Liver (tissue), 8 donors: ENCODE measurements at regions not wholly inside any gene's neighbourhood (a gene's known extent, or its start where the extent isn't known, plus 50 kb on each side); places are given as distances from the start of the nearest gene placed in this dataset.

Experiments
- DNase-seq: peaks from one replicate; pipeline ENCODE4 v3.0.0-alpha.2; 2017; ENCODE audit warnings: low spot score
- H3K27ac ChIP-seq, 2 donors: one replicate each; pipeline ENCODE4 v1.7.0; 2013; ENCODE audit warnings: inconsistent platforms in 2 of 2, low read length in 2 of 2, control low read depth in 1 of 2, low read depth in 1 of 2, mild to moderate bottlenecking in 1 of 2
- H3K27me3 ChIP-seq, 4 donors: one replicate each; pipeline versions ENCODE4 v1.6.1 to v1.7.0; 2013; ENCODE audit warnings: low read length in 3 of 4, inconsistent platforms in 1 of 4, mild to moderate bottlenecking in 1 of 4, moderate library complexity in 1 of 4; ENCODE audit not compliant: control insufficient read depth in 4 of 4, insufficient read depth in 4 of 4
- H3K36me3 ChIP-seq, 4 donors: one replicate each; pipeline versions ENCODE4 v1.6.1 to v1.7.0; 2013; ENCODE audit warnings: low read length in 3 of 4, mild to moderate bottlenecking in 3 of 4, low read depth in 1 of 4, moderate library complexity in 1 of 4; ENCODE audit not compliant: control insufficient read depth in 4 of 4, insufficient read depth in 3 of 4
- H3K4me1 ChIP-seq, 4 donors: one replicate each; pipeline versions ENCODE4 v1.6.1 to v1.7.0; 2013; ENCODE audit warnings: low read length in 3 of 4, mild to moderate bottlenecking in 3 of 4, moderate library complexity in 1 of 4; ENCODE audit not compliant: control insufficient read depth in 4 of 4, insufficient read depth in 4 of 4
- H3K4me3 ChIP-seq, 3 donors: one replicate each; pipeline versions ENCODE4 v1.6.1 to v1.7.0; 2013; ENCODE audit warnings: low read length in 3 of 3, control low read depth in 1 of 3, low read depth in 1 of 3, mild to moderate bottlenecking in 1 of 3
- H3K9ac ChIP-seq, 2 donors: one replicate each; pipeline ENCODE4 v1.7.0; 2013; ENCODE audit warnings: low read length in 2 of 2, mild to moderate bottlenecking in 2 of 2, moderate library complexity in 2 of 2, control low read depth in 1 of 2, low read depth in 1 of 2
- H3K9me3 ChIP-seq, 4 donors: one replicate each; pipeline versions ENCODE4 v1.6.1 to v1.7.0; 2013; ENCODE audit warnings: low read length in 3 of 4; ENCODE audit not compliant: control insufficient read depth in 4 of 4
- EGR1 ChIP-seq, 2 donors: IDR thresholded peaks; 2 replicates each; pipeline ENCODE4 v1.6.1; 2016 to 2018; ENCODE audit warnings: antibody characterized with exemption in 2 of 2, low read depth in 2 of 2
- FOXA1 ChIP-seq: IDR thresholded peaks from 2 replicates; pipeline ENCODE4 v1.6.1; 2016; ENCODE audit warnings: antibody characterized with exemption
- HNF4A ChIP-seq, 2 donors: conservative IDR thresholded peaks; 2 replicates each; pipeline ENCODE4 v1.6.1; 2016; ENCODE audit warnings: antibody characterized with exemption in 2 of 2, mild to moderate bottlenecking in 2 of 2
- HNF4G ChIP-seq: IDR thresholded peaks from 2 replicates; pipeline ENCODE4 v1.6.1; 2016; ENCODE audit warnings: antibody characterized with exemption
- JUND ChIP-seq, 2 donors: IDR thresholded peaks; 2 replicates each; pipeline ENCODE4 v1.6.1; 2016; ENCODE audit warnings: antibody characterized with exemption in 2 of 2
- NR2F2 ChIP-seq: IDR thresholded peaks from 2 replicates; pipeline ENCODE4 v1.6.1; 2016; ENCODE audit warnings: antibody characterized with exemption
- SP1 ChIP-seq: IDR thresholded peaks from 2 replicates; pipeline ENCODE4 v1.6.1; 2018; ENCODE audit warnings: antibody characterized with exemption, mild to moderate bottlenecking
- TAF1 ChIP-seq: conservative IDR thresholded peaks from 2 replicates; pipeline ENCODE4 v1.6.1; 2016; ENCODE audit warnings: antibody characterized with exemption, mild to moderate bottlenecking
- YY1 ChIP-seq: IDR thresholded peaks from 2 replicates; pipeline ENCODE4 v1.6.1; 2016; ENCODE audit warnings: antibody characterized with exemption, mild to moderate bottlenecking
- WGBS: extraction: QIAGEN DNeasy Blood & Tissue Kit; methylation state at CpG from one replicate; pipeline ENCODE4 v1.1.7; 2013; 5-methylcytosine and 5-hydroxymethylcytosine counted together
- TF ChIP-seq, protein P1 (sequence below): IDR thresholded peaks from 2 replicates; pipeline ENCODE4 v1.6.1; 2016; ENCODE audit warnings: antibody characterized with exemption
- TF ChIP-seq, protein P2 (sequence below): IDR thresholded peaks from 2 replicates; pipeline ENCODE4 v1.6.1; 2016; ENCODE audit warnings: antibody characterized with exemption
- TF ChIP-seq, protein P3 (sequence below): IDR thresholded peaks from 2 replicates; pipeline ENCODE4 v1.6.1; 2016; ENCODE audit warnings: antibody characterized with exemption
- TF ChIP-seq, protein P4 (sequence below): fragments of 150-350 bp; IDR thresholded peaks from 2 replicates; pipeline ENCODE4 v1.5.1; 2017; ENCODE audit warnings: improper control_type of control experiment, low read depth, low read length; ENCODE audit not compliant: missing input control
- TF ChIP-seq, protein P5 (sequence below): IDR thresholded peaks from 2 replicates; pipeline ENCODE4 v1.6.1; 2016; ENCODE audit warnings: antibody characterized with exemption, mild to moderate bottlenecking
- donor health status: healthy.
- donor health status: healthy.
- donor health status: healthy.
- donor health status: healthy.
- donor health status: healthy.

DNA sequence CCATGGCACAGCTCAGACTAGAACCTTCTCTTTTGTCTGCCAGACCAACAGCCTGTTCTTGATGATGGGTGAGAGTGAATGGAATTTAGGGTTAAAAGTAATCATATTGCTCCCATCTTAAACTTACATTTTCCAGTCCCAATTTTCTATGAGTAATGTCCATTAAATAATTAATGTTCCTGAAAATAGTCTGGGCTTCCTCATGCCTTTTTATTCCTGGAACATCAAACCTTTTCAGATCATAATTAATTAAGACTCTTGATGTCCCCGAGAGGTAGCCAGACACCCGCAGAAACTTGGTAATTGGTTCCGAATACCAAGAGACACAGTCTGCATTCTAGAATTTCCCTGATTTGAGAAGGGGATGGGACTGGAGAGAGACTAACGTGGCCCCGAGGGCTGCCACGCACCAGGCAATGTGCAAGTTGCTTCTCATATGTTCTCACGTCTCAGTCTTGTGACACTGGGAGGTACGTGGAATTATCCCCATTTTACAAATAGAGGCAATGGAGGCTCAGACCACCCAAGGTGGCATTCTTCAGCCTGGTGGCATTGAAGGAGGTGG lies 78.6 kb upstream of the TOX2 start:
- no peak overlapping the region for H3K27ac ChIP-seq
- no peak overlapping the region for H3K9ac ChIP-seq
- H3K9me3 ChIP-seq: no peaks in the 10 kb centered on the region
- H3K4me3 ChIP-seq: no peak overlapping the region
- no peaks in the 10 kb centered on the region for H3K27me3 ChIP-seq
- 89% methylated on average over 8 of the region's 8 CpGs for WGBS
- TF ChIP-seq YY1: no peak
- TF ChIP-seq, protein P1, sequence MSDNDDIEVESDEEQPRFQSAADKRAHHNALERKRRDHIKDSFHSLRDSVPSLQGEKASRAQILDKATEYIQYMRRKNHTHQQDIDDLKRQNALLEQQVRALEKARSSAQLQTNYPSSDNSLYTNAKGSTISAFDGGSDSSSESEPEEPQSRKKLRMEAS: no peak
- no peak for TF ChIP-seq SP1
- TF ChIP-seq, protein P2, sequence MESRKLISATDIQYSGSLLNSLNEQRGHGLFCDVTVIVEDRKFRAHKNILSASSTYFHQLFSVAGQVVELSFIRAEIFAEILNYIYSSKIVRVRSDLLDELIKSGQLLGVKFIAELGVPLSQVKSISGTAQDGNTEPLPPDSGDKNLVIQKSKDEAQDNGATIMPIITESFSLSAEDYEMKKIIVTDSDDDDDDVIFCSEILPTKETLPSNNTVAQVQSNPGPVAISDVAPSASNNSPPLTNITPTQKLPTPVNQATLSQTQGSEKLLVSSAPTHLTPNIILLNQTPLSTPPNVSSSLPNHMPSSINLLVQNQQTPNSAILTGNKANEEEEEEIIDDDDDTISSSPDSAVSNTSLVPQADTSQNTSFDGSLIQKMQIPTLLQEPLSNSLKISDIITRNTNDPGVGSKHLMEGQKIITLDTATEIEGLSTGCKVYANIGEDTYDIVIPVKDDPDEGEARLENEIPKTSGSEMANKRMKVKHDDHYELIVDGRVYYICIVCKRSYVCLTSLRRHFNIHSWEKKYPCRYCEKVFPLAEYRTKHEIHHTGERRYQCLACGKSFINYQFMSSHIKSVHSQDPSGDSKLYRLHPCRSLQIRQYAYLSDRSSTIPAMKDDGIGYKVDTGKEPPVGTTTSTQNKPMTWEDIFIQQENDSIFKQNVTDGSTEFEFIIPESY: no peak
- TF ChIP-seq, protein P3, sequence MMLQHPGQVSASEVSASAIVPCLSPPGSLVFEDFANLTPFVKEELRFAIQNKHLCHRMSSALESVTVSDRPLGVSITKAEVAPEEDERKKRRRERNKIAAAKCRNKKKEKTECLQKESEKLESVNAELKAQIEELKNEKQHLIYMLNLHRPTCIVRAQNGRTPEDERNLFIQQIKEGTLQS: no peak
- TF ChIP-seq JUND (IDR thresholded peaks at IDR 0.05): no peak
- no peak for TF ChIP-seq HNF4G
- TF ChIP-seq NR2F2: no peak
- TF ChIP-seq HNF4A (conservative IDR thresholded peaks at IDR 0.05): no peak
- TF ChIP-seq FOXA1: no peak
- no peak for TF ChIP-seq EGR1 (IDR thresholded peaks at IDR 0.05; ENCODE audit: low read depth in 2 of 2)
- DNase-seq: no peak
- no peaks in the 10 kb centered on the region for H3K4me1 ChIP-seq
- no peaks in the 10 kb centered on the region for H3K36me3 ChIP-seq

DNA sequence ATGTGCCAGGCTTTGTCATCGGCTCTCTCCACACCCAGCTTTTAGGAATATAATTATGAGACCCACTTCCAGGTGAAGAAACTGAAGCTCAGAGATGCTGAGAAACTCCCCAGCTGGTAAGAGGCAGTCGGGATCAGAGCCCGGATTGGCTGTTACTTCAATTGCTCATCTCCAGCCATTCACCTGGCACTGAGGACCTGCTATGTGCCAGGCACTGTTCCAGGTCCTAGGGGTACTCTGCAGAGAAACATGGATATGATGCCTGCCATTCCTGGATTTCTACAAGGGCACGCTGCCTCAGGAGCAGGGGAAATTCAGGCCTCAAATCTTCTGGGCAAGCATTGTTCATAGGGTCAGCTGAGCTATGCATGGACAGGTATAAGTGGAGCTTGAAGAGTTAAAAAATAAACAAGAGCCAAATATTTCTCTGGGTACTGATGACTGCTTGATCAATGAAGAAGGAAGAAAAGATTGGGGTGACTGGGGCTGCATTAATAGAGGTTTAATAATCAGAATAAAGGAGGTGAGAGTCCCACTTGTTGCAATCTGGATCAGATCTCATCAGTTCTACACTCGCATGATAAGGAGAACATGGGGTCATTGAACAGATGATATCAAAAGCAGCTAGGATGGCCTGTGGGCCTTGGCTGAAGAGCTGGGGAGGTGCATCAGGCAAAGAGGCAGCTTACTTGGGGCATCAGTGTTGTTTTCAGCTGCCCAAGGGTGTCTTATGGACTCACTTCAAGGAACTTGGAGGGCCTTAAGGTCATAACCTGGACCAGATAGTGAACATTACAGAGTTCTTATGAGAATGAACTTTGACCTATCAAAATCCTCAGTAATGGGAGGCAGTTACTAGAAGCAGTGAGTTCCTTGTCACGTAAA lies 80.9 kb upstream of the TOX2 start:
- H3K36me3 ChIP-seq: no peaks in the 10 kb centered on the region
- no peak overlapping the region for H3K4me3 ChIP-seq
- WGBS: 90% methylated on average over 6 of the region's 6 CpGs
- no peak overlapping the region for H3K9ac ChIP-seq
- no peak overlapping the region for H3K27ac ChIP-seq
- DNase-seq: no peak
- no peaks in the 10 kb centered on the region for H3K27me3 ChIP-seq
- TF ChIP-seq TAF1 (no peak), HNF4G (no peak)
- TF ChIP-seq, protein P3: no peak
- TF ChIP-seq, protein P4, sequence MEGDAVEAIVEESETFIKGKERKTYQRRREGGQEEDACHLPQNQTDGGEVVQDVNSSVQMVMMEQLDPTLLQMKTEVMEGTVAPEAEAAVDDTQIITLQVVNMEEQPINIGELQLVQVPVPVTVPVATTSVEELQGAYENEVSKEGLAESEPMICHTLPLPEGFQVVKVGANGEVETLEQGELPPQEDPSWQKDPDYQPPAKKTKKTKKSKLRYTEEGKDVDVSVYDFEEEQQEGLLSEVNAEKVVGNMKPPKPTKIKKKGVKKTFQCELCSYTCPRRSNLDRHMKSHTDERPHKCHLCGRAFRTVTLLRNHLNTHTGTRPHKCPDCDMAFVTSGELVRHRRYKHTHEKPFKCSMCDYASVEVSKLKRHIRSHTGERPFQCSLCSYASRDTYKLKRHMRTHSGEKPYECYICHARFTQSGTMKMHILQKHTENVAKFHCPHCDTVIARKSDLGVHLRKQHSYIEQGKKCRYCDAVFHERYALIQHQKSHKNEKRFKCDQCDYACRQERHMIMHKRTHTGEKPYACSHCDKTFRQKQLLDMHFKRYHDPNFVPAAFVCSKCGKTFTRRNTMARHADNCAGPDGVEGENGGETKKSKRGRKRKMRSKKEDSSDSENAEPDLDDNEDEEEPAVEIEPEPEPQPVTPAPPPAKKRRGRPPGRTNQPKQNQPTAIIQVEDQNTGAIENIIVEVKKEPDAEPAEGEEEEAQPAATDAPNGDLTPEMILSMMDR: no peak
- TF ChIP-seq, protein P5, sequence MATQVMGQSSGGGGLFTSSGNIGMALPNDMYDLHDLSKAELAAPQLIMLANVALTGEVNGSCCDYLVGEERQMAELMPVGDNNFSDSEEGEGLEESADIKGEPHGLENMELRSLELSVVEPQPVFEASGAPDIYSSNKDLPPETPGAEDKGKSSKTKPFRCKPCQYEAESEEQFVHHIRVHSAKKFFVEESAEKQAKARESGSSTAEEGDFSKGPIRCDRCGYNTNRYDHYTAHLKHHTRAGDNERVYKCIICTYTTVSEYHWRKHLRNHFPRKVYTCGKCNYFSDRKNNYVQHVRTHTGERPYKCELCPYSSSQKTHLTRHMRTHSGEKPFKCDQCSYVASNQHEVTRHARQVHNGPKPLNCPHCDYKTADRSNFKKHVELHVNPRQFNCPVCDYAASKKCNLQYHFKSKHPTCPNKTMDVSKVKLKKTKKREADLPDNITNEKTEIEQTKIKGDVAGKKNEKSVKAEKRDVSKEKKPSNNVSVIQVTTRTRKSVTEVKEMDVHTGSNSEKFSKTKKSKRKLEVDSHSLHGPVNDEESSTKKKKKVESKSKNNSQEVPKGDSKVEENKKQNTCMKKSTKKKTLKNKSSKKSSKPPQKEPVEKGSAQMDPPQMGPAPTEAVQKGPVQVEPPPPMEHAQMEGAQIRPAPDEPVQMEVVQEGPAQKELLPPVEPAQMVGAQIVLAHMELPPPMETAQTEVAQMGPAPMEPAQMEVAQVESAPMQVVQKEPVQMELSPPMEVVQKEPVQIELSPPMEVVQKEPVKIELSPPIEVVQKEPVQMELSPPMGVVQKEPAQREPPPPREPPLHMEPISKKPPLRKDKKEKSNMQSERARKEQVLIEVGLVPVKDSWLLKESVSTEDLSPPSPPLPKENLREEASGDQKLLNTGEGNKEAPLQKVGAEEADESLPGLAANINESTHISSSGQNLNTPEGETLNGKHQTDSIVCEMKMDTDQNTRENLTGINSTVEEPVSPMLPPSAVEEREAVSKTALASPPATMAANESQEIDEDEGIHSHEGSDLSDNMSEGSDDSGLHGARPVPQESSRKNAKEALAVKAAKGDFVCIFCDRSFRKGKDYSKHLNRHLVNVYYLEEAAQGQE: no peak
- TF ChIP-seq, protein P1: no peak
- H3K9me3 ChIP-seq: peaks cover 0 to 7% (median 0%) of the 10 kb centered on the region in 4 donors
- no peaks in the 10 kb centered on the region for H3K4me1 ChIP-seq
